ENCODE measurements at regions not wholly inside any gene's neighbourhood (a gene's known extent, or its start where the extent isn't known, plus 50 kb on each side); places are given as distances from the start of the nearest gene placed in this dataset.

DNA sequence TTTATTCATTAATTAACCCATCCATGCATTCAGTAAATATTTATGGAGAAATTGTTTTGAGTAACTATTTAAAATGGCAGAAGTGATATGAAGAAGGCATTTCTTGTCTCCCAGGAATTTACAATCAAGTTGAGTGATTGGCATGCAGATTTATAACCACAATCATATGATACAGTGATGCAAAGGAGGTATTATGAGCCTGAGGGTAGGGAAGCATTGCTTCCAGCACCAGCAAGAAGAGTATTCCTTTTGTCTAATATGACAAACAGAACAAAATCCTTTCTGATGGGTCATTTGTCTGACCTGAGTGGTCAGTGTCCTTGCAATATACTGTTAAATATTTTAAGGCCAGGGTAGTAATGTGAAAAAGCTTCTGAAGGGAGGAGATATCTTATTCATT, 244.2 kb upstream of the RGPD4 start:
- no peak for TF ChIP-seq POLR2A (IDR thresholded peaks at IDR 0.05; ENCODE audit: low read length)
- TF ChIP-seq GATA1 (IDR thresholded peaks at IDR 0.05; ENCODE audit: low read depth, low read length), result no peak

All from erythroblast (primary cell).